Body of pancreas (tissue), 4 donors: ENCODE measurements at regions not wholly inside any gene's neighbourhood (a gene's known extent, or its start where the extent isn't known, plus 50 kb on each side); places are given as distances from the start of the nearest gene placed in this dataset.

Experiments
- CTCF ChIP-seq, 7 experiments: fragments of 450-650 bp in 4 of 7; fragments of 200-600 bp in 3 of 7; sonication (generic) in 3 of 7; IDR thresholded peaks; one replicate each; pipeline ENCODE4 v1.5.1; 2016 to 2019; ENCODE audit warnings: antibody characterized with exemption in 7 of 7
- POLR2A ChIP-seq, 3 donors: fragments of 450-650 bp; IDR thresholded peaks; one replicate each; pipeline ENCODE4 v1.6.1; 2016; ENCODE audit warnings: antibody characterized with exemption in 3 of 3, mild to moderate bottlenecking in 2 of 3

DNA sequence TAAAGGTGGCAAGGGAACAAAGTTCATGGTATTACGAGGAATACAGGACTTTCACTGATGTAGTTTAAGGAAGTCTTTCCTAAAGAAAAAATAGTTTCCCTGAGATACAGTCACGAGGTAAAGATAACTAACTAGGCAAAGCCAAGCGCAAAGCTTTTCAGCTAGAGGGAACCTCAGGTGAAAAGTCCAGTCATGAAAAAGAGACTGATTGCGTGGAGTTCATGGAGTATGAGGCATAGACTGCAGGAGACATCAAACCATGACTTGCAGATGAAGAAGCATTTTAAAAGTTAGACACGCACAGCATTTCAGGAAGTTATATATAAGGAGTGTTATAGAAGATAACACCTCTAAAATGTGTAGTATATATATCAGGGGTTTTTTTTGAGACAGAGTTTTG lies 205.6 kb upstream of the ZNF184 start:
- TF ChIP-seq CTCF (IDR thresholded peaks at IDR 0.05) (no peak), POLR2A (IDR thresholded peaks at IDR 0.05) (no peak)
